Jurkat, Clone E6-1 (cell line): ENCODE measurements at regions not wholly inside any gene's neighbourhood (a gene's known extent, or its start where the extent isn't known, plus 50 kb on each side); places are given as distances from the start of the nearest gene placed in this dataset.
"Not testable (repeated sequence)": the region's sequence is repeated elsewhere in the genome, so short reads cannot be mapped to it uniquely, and the experiment has no call there.

Experiments used
- DNase-seq: peaks from one replicate; pipeline ENCODE4 v3.0.0-alpha.2; 2011; ENCODE audit warnings: low read depth, low spot score
- H3K4me3 ChIP-seq: 2 replicates; pipeline ENCODE4 v1.5.1; 2011; ENCODE audit warnings: mild to moderate bottlenecking, low read length, control low read depth, moderate library complexity

- H3K4me3 ChIP-seq, result peak overlapping the region; percentile 68
- peak; percentile 59 for DNase-seq
Observed at GRCh38 chr17:30731210-30732132, 93.0 kb downstream of the CRLF3 start.

GRCh38 chr17:30730837-30731209, 93.7 kb downstream of the CRLF3 start:
- not testable (repeated sequence) for DNase-seq
- H3K4me3 ChIP-seq, result peak overlapping the region; percentile 51

GRCh38 chr17:30730171-30730836, 94.2 kb downstream of the CRLF3 start:
- not testable (repeated sequence) for H3K4me3 ChIP-seq

GRCh38 chr17:30729471-30730170, 94.9 kb downstream of the CRLF3 start:
- H3K4me3 ChIP-seq, DNase-seq: not testable (repeated sequence)

More at GRCh38 chr17:30730171-30730836, 94.2 kb downstream of the CRLF3 start:
- not testable (repeated sequence) for DNase-seq

GRCh38 chr17:30727517-30727916, 97.0 kb downstream of the CRLF3 start:
- H3K4me3 ChIP-seq, DNase-seq: not testable (repeated sequence)

GRCh38 chr17:30726734-30727133, 97.8 kb downstream of the CRLF3 start:
- not testable (repeated sequence) for H3K4me3 ChIP-seq, DNase-seq

GRCh38 chr17:30726310-30726709, 98.2 kb downstream of the CRLF3 start:
- H3K4me3 ChIP-seq, DNase-seq: not testable (repeated sequence)

- H3K4me3 ChIP-seq, DNase-seq: not testable (repeated sequence)
Observed at GRCh38 chr17:30724034-30724650, 100.3 kb downstream of the CRLF3 start.

- not testable (repeated sequence) for DNase-seq, H3K4me3 ChIP-seq
Observed at GRCh38 chr17:30722114-30722780, 102.2 kb downstream of the CRLF3 start.

GRCh38 chr17:30720971-30721370, 103.5 kb downstream of the CRLF3 start:
- not testable (repeated sequence) for DNase-seq, H3K4me3 ChIP-seq

- no peak overlapping the region for H3K4me3 ChIP-seq
- no peak for DNase-seq
Observed at GRCh38 chr17:30720013-30720471, 104.5 kb downstream of the CRLF3 start.

GRCh38 chr17:30719131-30719973, 105.1 kb downstream of the CRLF3 start:
- peak; percentile 58 for DNase-seq

GRCh38 chr17:30718691-30719090, 105.8 kb downstream of the CRLF3 start:
- not testable (repeated sequence) for H3K4me3 ChIP-seq, DNase-seq

More at GRCh38 chr17:30719131-30719973, 105.1 kb downstream of the CRLF3 start:
- not testable (repeated sequence) for H3K4me3 ChIP-seq

GRCh38 chr17:30718099-30718447, 106.4 kb downstream of the CRLF3 start:
- not testable (repeated sequence) for DNase-seq, H3K4me3 ChIP-seq

- no peak for DNase-seq
- H3K4me3 ChIP-seq, result no peak overlapping the region
Observed at GRCh38 chr17:30717291-30718098, 107.0 kb downstream of the CRLF3 start.

- no peak for DNase-seq
- no peak overlapping the region for H3K4me3 ChIP-seq
Observed at GRCh38 chr17:30716461-30717290, 107.8 kb downstream of the CRLF3 start.
